Osteoblast (primary cell): ENCODE measurements at regions not wholly inside any gene's neighbourhood (a gene's known extent, or its start where the extent isn't known, plus 50 kb on each side); places are given as distances from the start of the nearest gene placed in this dataset.
"Not testable (repeated sequence)": the region's sequence is repeated elsewhere in the genome, so short reads cannot be mapped to it uniquely, and the experiment has no call there.

Source experiments
- DNase-seq: peaks from one replicate; pipeline ENCODE4 v3.0.0; 2011; ENCODE audit warnings: low spot score, mixed read lengths; ENCODE audit not compliant: insufficient read length; ENCODE audit errors: missing footprints
- H2AFZ ChIP-seq: 2 replicates; pipeline ENCODE4 v1.6.0; 2011; ENCODE audit warnings: mild to moderate bottlenecking, low read length
- H3K27ac ChIP-seq: 2 replicates; pipeline ENCODE4 v1.5.1; 2011; ENCODE audit warnings: mild to moderate bottlenecking, low read depth, low read length, moderate library complexity
- H3K27me3 ChIP-seq: 2 replicates; pipeline ENCODE4 v1.6.0; 2012; ENCODE audit warnings: mild to moderate bottlenecking, control low read depth, inconsistent platforms, low read length, moderate library complexity; ENCODE audit not compliant: insufficient read depth
- H3K36me3 ChIP-seq: 2 replicates; pipeline ENCODE4 v1.5.1; 2011; ENCODE audit warnings: mild to moderate bottlenecking, low read length, control low read depth, moderate library complexity; ENCODE audit not compliant: insufficient read depth
- H3K4me1 ChIP-seq: 2 replicates; pipeline ENCODE4 v1.5.1; 2011; ENCODE audit warnings: mild to moderate bottlenecking, low read length, control low read depth, moderate library complexity; ENCODE audit not compliant: insufficient read depth
- H3K4me2 ChIP-seq: 2 replicates; pipeline ENCODE4 v1.6.0; 2011; ENCODE audit warnings: mild to moderate bottlenecking, low read length; ENCODE audit not compliant: insufficient read depth
- H3K4me3 ChIP-seq: fragments of 200-600 bp; sonication (generic); 3 replicates; pipeline ENCODE4 v1.5.1; 2012; ENCODE audit warnings: mild to moderate bottlenecking, low read length, inconsistent platforms; ENCODE audit not compliant: insufficient read depth
- H3K79me2 ChIP-seq: 2 replicates; pipeline ENCODE4 v1.6.0; 2012; ENCODE audit warnings: mild to moderate bottlenecking, low read length, control low read depth, inconsistent platforms; ENCODE audit not compliant: insufficient read depth
- H3K9me3 ChIP-seq: 2 replicates; pipeline ENCODE4 v1.5.1; 2011; ENCODE audit warnings: low read depth, low read length, control low read depth
- H4K20me1 ChIP-seq: 2 replicates; pipeline ENCODE4 v1.6.0; 2012; ENCODE audit warnings: mild to moderate bottlenecking, low read length, control low read depth; ENCODE audit not compliant: insufficient read depth
- CTCF ChIP-seq: IDR thresholded peaks from 2 replicates; pipeline ENCODE4 v1.5.1; 2011; ENCODE audit warnings: mild to moderate bottlenecking, low read depth, low read length, moderate library complexity; ENCODE audit errors: extremely low read depth

GRCh38 chr7:96775046-96775445, 65.4 kb upstream of the SEM1 start:
- H3K79me2 ChIP-seq: no peaks in the 10 kb centered on the region
- H3K4me2 ChIP-seq: no peak overlapping the region
- H3K36me3 ChIP-seq: no peaks in the 10 kb centered on the region
- DNase-seq: no peak
- no peaks in the 10 kb centered on the region for H3K9me3 ChIP-seq
- no peak overlapping the region for H3K27ac ChIP-seq
- H4K20me1 ChIP-seq: no peaks in the 10 kb centered on the region
- TF ChIP-seq CTCF: no peak
- H3K4me1 ChIP-seq: no peaks in the 10 kb centered on the region
- no peak overlapping the region for H3K4me3 ChIP-seq
- peaks cover 3% of the 10 kb centered on the region for H3K27me3 ChIP-seq
- H2AFZ ChIP-seq: no peak overlapping the region

GRCh38 chr7:96778263-96778662, 68.6 kb upstream of the SEM1 start:
- Histone ChIP-seq H3K4me2 (no peak overlapping the region), H3K27me3 (peaks cover 3% of the 10 kb centered on the region), H2AFZ (no peak overlapping the region), H3K27ac (no peak overlapping the region), H3K36me3 (no peaks in the 10 kb centered on the region), H3K4me1 (no peaks in the 10 kb centered on the region), H3K4me3 (no peak overlapping the region), H3K9me3 (no peaks in the 10 kb centered on the region), H4K20me1 (no peaks in the 10 kb centered on the region), H3K79me2 (no peaks in the 10 kb centered on the region)
- no peak for TF ChIP-seq CTCF
- no peak for DNase-seq

GRCh38 chr7:96781919-96782318, 72.3 kb upstream of the SEM1 start:
- no peak overlapping the region for H3K27ac ChIP-seq
- DNase-seq: no peak
- no peaks in the 10 kb centered on the region for H3K4me1 ChIP-seq
- H3K36me3 ChIP-seq: no peaks in the 10 kb centered on the region
- H3K4me3 ChIP-seq: no peak overlapping the region
- no peaks in the 10 kb centered on the region for H3K27me3 ChIP-seq
- H3K9me3 ChIP-seq: no peaks in the 10 kb centered on the region
- no peaks in the 10 kb centered on the region for H4K20me1 ChIP-seq
- no peak overlapping the region for H3K4me2 ChIP-seq
- H2AFZ ChIP-seq: no peak overlapping the region
- H3K79me2 ChIP-seq: no peaks in the 10 kb centered on the region
- no peak for TF ChIP-seq CTCF

- H3K4me1 ChIP-seq, H3K9me3 ChIP-seq, H2AFZ ChIP-seq, DNase-seq, H3K4me3 ChIP-seq, H3K79me2 ChIP-seq, H3K4me2 ChIP-seq, H3K36me3 ChIP-seq, H4K20me1 ChIP-seq, H3K27ac ChIP-seq, H3K27me3 ChIP-seq: not testable (repeated sequence)
Measured at GRCh38 chr7:96782686-96783298, 73.1 kb upstream of the SEM1 start.
